Stimulated activated naive CD4-positive, alpha-beta T cell (primary cell): ENCODE measurements at regions not wholly inside any gene's neighbourhood (a gene's known extent, or its start where the extent isn't known, plus 50 kb on each side); places are given as distances from the start of the nearest gene placed in this dataset.
"Not testable (repeated sequence)": the region's sequence is repeated elsewhere in the genome, so short reads cannot be mapped to it uniquely, and the experiment has no call there.

Experiments used
- DNase-seq, 6 experiments: peaks; one replicate each; lab custom pipeline; 2025; lab: John Stamatoyannopoulos, UW

DNA sequence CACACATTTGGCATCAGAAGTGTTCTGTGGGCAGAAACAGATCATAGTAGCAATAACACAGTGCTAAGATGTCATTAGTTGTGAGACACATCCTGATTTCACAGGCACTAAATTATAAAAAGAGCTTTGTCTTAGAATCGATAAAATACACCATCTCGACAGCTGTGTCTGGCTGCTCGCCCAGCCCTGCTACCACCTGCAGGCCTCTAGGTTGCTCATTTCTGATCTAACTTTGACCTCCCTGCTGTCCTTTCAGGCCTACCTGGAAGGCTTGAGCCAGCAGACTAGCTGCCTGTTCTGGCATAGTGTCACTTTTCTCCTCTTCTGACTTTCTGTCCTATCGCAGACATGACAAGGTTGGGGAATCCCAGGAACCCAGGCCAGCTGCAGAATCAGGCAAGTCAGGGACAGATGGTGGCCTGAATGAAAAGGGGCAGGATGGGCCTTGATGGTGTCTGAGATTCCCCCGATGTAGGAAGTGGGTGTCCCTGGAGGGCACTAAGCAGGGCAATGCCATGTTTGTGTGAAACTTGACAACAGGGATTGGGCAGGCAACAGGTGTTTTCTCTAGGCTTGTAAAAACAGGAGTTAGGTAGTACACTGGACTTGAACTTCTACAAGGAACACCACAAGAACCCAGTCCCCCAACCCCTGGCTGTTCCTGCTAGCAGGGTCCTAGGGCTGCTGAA lies 66.6 kb upstream of the RHOU start:
- DNase-seq, result no peak

DNA sequence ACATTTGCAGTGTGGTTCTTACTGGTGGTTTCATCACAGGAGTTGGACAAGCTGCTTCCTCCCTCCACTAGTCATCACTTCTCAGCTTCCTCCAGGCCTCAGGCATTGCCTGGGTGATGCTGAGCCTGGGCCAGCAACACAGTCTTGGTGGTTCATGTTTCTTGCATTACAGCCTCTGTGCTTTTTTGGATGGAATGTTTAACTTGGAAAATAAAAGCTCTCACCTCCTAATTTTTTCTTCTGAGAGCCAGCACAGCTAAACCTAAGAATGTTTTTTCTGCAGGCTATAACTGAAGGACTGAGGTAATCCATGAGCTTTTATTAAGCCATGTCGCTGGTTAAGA lies 66.1 kb upstream of the RHOU start:
- DNase-seq, result no peak

DNA sequence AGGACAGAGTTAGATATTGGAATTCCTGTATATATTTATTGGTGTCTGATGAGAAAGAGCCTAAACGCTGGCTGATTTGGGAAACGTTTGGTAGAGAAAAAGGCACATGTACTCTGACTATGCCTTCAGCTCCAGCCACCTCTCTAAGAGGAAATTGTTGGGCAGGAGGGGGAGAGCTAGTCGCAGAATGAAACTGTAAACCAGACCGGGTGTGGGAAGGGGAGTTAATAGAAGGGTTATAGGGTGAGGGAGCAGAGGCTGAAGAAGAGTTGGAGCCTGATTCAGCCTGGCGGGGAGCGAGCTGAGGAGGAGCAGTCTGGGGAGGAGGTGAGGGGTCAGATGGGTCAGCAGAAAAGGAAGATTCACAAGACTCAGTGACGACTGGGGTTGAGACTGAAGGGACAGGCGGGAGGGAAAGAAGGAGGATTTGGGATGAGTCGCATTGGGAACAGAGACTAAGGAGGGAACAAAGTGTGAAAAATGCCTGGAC lies 54.2 kb upstream of the RHOU start:
- DNase-seq, result not testable (repeated sequence)

DNA sequence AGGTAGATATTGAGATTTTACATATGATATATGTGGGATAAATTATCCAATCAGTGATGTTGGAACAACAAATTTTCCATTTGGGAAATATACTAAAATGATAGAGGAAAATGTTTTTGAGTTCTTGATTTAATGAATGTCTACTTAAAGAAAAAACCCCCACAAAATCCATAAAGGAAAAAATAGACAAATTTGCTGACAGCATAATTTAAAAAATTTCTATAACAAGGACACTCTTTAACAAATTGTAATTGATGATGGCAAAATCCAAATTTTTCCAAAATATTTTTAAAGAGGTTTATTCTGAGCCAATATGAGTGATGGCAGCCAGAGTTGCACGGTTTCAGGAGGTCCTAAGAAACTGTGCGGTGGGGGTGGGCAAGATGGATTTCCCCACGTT lies 51.9 kb upstream of the RHOU start:
- no peak for DNase-seq

DNA sequence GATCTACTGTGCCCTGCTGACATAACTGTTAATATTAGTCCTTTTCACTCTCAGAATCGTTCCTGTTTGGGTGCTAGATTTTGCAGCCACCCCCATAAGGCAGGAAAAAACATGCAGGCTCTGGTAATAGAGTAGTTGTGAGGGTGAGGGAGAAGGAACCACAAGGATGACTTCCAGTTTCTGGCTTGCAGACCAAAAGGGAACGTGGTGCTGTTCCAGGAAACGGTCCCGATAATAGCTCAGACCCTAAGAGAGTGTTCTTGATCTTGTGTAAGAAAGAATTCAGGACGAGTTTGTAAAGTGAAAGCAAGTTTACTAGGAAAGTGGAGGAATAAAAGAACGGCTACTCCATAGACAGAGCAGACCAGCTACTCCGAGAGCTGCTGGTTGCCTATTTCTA lies 50.7 kb upstream of the RHOU start:
- no peak for DNase-seq

DNA sequence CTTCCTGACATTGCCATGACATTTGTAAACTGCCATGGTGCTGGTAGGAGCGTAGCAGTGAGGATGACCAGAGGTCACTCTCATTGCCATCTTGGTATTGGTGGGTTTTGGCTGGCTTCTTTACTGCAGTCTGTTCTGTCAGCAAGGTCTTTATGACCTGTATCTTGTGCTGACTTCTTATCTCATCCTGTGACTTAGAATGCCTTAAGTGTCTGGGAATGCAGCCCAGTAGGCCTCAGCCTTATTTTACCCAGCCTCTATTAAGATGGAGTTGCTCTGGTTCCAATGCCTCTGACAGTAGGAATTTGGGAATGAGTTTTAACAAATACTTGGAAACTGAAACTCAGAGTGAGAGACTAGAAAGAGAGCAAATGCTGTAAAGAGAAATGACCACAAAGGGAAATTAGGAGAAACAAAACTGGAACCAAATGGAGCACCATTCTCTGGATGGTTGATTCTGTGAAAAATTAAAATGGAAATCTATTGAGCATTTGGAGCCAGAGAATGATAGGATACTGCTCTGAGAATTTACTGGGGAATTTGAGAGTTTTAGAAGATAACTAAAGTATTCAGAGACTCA lies 50.1 kb upstream of the RHOU start:
- DNase-seq, result no peak
